Neural cell (in vitro differentiated cells): ENCODE measurements at regions not wholly inside any gene's neighbourhood (a gene's known extent, or its start where the extent isn't known, plus 50 kb on each side); places are given as distances from the start of the nearest gene placed in this dataset.

ENCODE experiments used
- CTCF ChIP-seq: fragments of 450-650 bp; IDR thresholded peaks from 2 replicates; pipeline ENCODE4 v1.5.1; 2014; ENCODE audit warnings: antibody characterized with exemption, mild to moderate bottlenecking, moderate library complexity; ENCODE audit not compliant: poor library complexity, severe bottlenecking
- EP300 ChIP-seq: fragments of 450-650 bp; conservative IDR thresholded peaks from 2 replicates; pipeline ENCODE4 v1.6.1; 2014; ENCODE audit warnings: antibody characterized with exemption, mild to moderate bottlenecking, moderate library complexity; ENCODE audit not compliant: poor library complexity, severe bottlenecking
- EZH2 ChIP-seq: fragments of 200-600, 300-800 bp; shearing (Covaris generic), sonication (generic); IDR thresholded peaks from 2 replicates; pipeline ENCODE4 v1.6.1; 2014; ENCODE audit warnings: antibody characterized with exemption, low read length, borderline replicate concordance, mild to moderate bottlenecking; ENCODE audit not compliant: insufficient read depth, poor library complexity, severe bottlenecking
- REST ChIP-seq: IDR thresholded peaks from 2 replicates; pipeline ENCODE4 v1.6.1; 2012; ENCODE audit warnings: borderline replicate concordance
- SMC3 ChIP-seq: fragments of 450-650 bp; conservative IDR thresholded peaks from 2 replicates; pipeline ENCODE4 v1.6.1; 2014; ENCODE audit warnings: antibody characterized with exemption, mild to moderate bottlenecking, moderate library complexity; ENCODE audit not compliant: poor library complexity

GRCh38 chr20:23294671-23295070, 55.9 kb upstream of the NXT1 start:
- TF ChIP-seq CTCF, result no peak
- no peak for TF ChIP-seq EZH2
- TF ChIP-seq SMC3, result no peak
- no peak for TF ChIP-seq REST
- TF ChIP-seq EP300, result no peak
